Left ventricle myocardium inferior (tissue), 1 donor: ENCODE measurements at regions not wholly inside any gene's neighbourhood (a gene's known extent, or its start where the extent isn't known, plus 50 kb on each side); places are given as distances from the start of the nearest gene placed in this dataset.

ENCODE experiments used
- DNase-seq: peaks from one replicate; pipeline ENCODE4 v3.0.0-alpha.2; 2020
- H3K27ac ChIP-seq: fragments of 200-600 bp; replicated peaks from 2 replicates; pipeline ENCODE4 v1.8.0; 2021
- H3K27me3 ChIP-seq: fragments of 200-600 bp; 2 replicates; pipeline ENCODE4 v1.8.0; 2021; ENCODE audit warnings: low read depth
- H3K36me3 ChIP-seq: fragments of 200-600 bp; 2 replicates; pipeline ENCODE4 v1.8.0; 2021
- H3K4me1 ChIP-seq: fragments of 200-600 bp; 2 replicates; pipeline ENCODE4 v1.8.0; 2021
- H3K4me3 ChIP-seq: fragments of 200-600 bp; 2 replicates; pipeline ENCODE4 v1.8.0; 2021; ENCODE audit warnings: mild to moderate bottlenecking, moderate library complexity
- H3K9me3 ChIP-seq: fragments of 200-600 bp; replicated peaks from 2 replicates; pipeline ENCODE4 v1.8.0; 2021
- CTCF ChIP-seq: fragments of 200-600 bp; IDR thresholded peaks from 2 replicates; pipeline ENCODE4 v1.8.0; 2021; ENCODE audit warnings: antibody characterized with exemption, mild to moderate bottlenecking, borderline replicate concordance
- intact Hi-C: fragments of 100-400 bp; cut with micrococcal nuclease; formaldehyde crosslinking; loops from one replicate; pipeline ENCODE4 v1.11.0; 2022
- donor health status: DM: no; HTN: yes; CAD: no; lungs with severe emphysema.

DNA sequence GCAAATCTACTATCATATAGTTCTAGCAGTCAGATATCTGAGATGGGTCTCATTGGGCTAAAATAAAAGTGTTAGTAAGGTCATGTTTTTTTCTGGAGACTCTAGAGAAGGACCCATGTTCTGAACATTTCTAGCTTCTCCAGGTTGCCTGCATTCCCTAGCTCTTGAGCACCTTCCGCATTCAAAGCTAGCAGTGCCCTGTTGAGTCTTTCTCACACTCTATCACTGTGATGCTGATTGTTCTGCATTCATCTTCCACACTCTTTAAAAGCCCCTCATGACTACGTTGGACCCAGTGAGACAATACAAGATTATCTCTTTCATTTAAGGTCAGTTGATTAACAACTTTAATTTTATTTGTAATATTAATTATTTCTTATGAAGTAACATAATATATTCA, 433.3 kb upstream of the CHORDC1 start:
- H3K36me3 ChIP-seq, result no peaks in the 10 kb centered on the region
- H3K27ac ChIP-seq, result no peak overlapping the region
- H3K27me3 ChIP-seq, result no peaks in the 10 kb centered on the region
- TF ChIP-seq CTCF, result no peak
- intact Hi-C loops, result no loop called here
- H3K9me3 ChIP-seq, result no peaks in the 10 kb centered on the region
- no peaks in the 10 kb centered on the region for H3K4me1 ChIP-seq
- H3K4me3 ChIP-seq, result no peak overlapping the region
- DNase-seq, result no peak

DNA sequence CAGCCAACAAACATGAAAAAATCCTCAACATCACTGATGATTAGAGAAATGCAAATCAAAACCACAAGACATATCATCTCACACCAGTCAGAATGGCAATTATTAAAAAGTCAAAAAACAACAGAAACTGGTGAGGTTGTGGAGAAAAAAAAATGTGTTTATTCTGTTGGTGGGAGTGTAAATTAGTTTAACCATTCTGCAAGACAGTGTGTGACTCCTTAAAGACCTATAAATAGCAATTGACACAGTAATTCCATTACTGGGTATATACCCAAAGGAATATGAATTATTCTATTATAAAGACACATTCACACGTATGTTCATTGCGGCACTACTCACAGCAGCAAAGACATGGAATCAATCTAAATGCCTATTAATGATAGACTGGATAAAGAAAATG, 427.3 kb upstream of the CHORDC1 start:
- no peak for DNase-seq
- no peak overlapping the region for H3K4me3 ChIP-seq
- H3K4me1 ChIP-seq, result no peaks in the 10 kb centered on the region
- H3K27ac ChIP-seq, result no peak overlapping the region
- no peaks in the 10 kb centered on the region for H3K36me3 ChIP-seq
- TF ChIP-seq CTCF, result no peak
- no peaks in the 10 kb centered on the region for H3K9me3 ChIP-seq
- H3K27me3 ChIP-seq, result no peaks in the 10 kb centered on the region
- intact Hi-C loops, result no loop called here

DNA sequence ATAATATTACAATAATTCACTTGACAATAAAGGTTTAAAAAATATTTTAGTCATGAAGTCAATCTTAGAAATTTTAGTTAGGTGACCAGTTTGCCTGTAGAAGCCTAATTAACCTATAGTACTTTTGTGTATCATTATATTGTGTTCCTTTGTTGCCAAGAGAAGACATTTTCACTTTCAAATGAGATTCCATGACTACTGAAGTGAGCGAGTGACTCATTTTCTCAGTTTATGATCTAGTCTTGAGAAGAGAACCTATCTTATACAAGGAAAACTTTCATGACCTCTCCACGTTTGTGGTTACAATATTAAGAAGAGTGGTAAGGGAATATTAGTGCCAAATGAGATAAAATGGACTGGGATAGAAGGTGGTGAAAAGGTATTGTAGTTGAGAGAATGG, 423.9 kb upstream of the CHORDC1 start:
- no peaks in the 10 kb centered on the region for H3K27me3 ChIP-seq
- no peaks in the 10 kb centered on the region for H3K36me3 ChIP-seq
- no peaks in the 10 kb centered on the region for H3K9me3 ChIP-seq
- H3K4me1 ChIP-seq, result no peaks in the 10 kb centered on the region
- TF ChIP-seq CTCF, result no peak
- no peak overlapping the region for H3K27ac ChIP-seq
- no peak for DNase-seq
- intact Hi-C loops, result no loop called here
- no peak overlapping the region for H3K4me3 ChIP-seq

DNA sequence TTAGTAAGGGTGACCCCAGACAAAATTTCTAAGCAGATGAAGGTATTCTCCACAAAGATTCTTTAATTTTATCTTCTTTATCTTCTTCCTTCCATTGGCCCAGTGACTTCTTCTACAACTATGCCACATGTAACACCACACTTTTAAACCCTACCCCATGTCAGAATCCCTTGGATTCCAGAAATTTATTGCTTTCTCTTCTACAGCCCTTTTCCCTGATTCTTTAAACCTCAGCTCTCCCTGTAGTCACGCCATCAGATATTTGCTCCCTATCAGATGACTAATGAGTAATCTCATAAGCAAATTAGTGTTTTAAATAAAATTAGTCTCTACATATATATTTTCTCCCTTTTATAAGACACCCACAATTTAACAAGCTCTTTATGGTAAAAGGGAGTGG, 423.4 kb upstream of the CHORDC1 start:
- H3K4me1 ChIP-seq, result no peaks in the 10 kb centered on the region
- H3K4me3 ChIP-seq, result no peak overlapping the region
- H3K36me3 ChIP-seq, result no peaks in the 10 kb centered on the region
- intact Hi-C loops, result no loop called here
- H3K9me3 ChIP-seq, result no peaks in the 10 kb centered on the region
- TF ChIP-seq CTCF, result no peak
- H3K27me3 ChIP-seq, result no peaks in the 10 kb centered on the region
- DNase-seq, result no peak
- no peak overlapping the region for H3K27ac ChIP-seq

- peaks cover 3% of the 10 kb centered on the region for H3K9me3 ChIP-seq
- no peaks in the 10 kb centered on the region for H3K27me3 ChIP-seq
- peak; percentile 25 for TF ChIP-seq CTCF
- no peaks in the 10 kb centered on the region for H3K4me1 ChIP-seq
- H3K36me3 ChIP-seq, result no peaks in the 10 kb centered on the region
- H3K4me3 ChIP-seq, result no peak overlapping the region
- H3K27ac ChIP-seq, result no peak overlapping the region
- DNase-seq, result no peak
- intact Hi-C loops, result no loop called here
Measured at GRCh38 chr11:90639461-90639993, 416.7 kb upstream of the CHORDC1 start.

- no peak overlapping the region for H3K4me3 ChIP-seq
- no peaks in the 10 kb centered on the region for H3K36me3 ChIP-seq
- H3K27ac ChIP-seq, result no peak overlapping the region
- DNase-seq, result no peak
- no peaks in the 10 kb centered on the region for H3K4me1 ChIP-seq
- no peak for TF ChIP-seq CTCF
- intact Hi-C loops, result no loop called here
- peaks cover 3% of the 10 kb centered on the region for H3K9me3 ChIP-seq
- H3K27me3 ChIP-seq, result no peaks in the 10 kb centered on the region
Measured at GRCh38 chr11:90635886-90636285, 413.0 kb upstream of the CHORDC1 start.
